ENCODE measurements at regions not wholly inside any gene's neighbourhood (a gene's known extent, or its start where the extent isn't known, plus 50 kb on each side); places are given as distances from the start of the nearest gene placed in this dataset.

DNA sequence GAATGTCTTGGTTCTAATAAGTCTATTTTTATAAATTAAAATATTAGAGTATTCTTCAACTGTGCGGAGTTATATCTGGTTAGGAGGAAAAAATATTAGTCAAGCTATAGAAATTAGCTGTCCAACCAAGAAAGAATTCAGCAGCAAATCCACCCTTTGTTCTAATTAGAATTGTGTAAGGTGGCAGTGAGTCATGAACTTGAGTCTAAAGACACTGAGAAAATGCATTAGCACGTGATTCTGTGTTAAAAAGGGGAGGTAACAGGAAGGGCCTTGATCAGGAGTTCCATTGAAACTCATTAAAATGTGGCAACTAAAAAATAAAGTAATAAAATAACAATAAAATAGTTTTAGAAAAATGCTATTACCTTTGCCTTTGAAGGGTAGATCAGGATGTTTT is 398.2 kb upstream of the RGS18 start:
- Histone ChIP-seq H3K36me3 (ENCODE audit: insufficient read depth, low read length) (no peaks in the 10 kb centered on the region), H3K4me3 (ENCODE audit: insufficient read depth, low read depth, low read length) (no peak overlapping the region), H3K9ac (ENCODE audit: low read length) (no peak overlapping the region), H3K9me3 (ENCODE audit: insufficient read depth, low read depth, low read length) (no peaks in the 10 kb centered on the region), H2AFZ (ENCODE audit: low read depth, low read length) (no peak overlapping the region), H3K27me3 (ENCODE audit: insufficient read depth, low read length) (no peaks in the 10 kb centered on the region), H4K20me1 (ENCODE audit: insufficient read depth, low read length) (no peaks in the 10 kb centered on the region), H3K4me1 (ENCODE audit: insufficient read depth, low read length) (no peaks in the 10 kb centered on the region), H3K79me2 (ENCODE audit: insufficient read depth, low read length) (no peaks in the 10 kb centered on the region), H3K4me2 (ENCODE audit: low read length) (no peak overlapping the region), H3K27ac (ENCODE audit: low read depth, low read length) (no peak overlapping the region)
- H3K9me3 Mint-ChIP-seq (ENCODE audit: unreplicated experiment), result peaks cover 2% of the 10 kb centered on the region
- no peak for DNase-seq (ENCODE audit: low read depth)
- FAIRE-seq, result no peak
- no peaks in the 10 kb centered on the region for H3K36me3 Mint-ChIP-seq (ENCODE audit: low read depth, unreplicated experiment)
- H3K27ac Mint-ChIP-seq (ENCODE audit: unreplicated experiment), result no peak overlapping the region
- H3K4me1 Mint-ChIP-seq (ENCODE audit: low read depth, unreplicated experiment), result peaks cover 3% of the 10 kb centered on the region
- TF ChIP-seq EZH2 (IDR thresholded peaks at IDR 0.05; ENCODE audit: insufficient read depth, low read length), result no peak
- TF ChIP-seq, protein P1, sequence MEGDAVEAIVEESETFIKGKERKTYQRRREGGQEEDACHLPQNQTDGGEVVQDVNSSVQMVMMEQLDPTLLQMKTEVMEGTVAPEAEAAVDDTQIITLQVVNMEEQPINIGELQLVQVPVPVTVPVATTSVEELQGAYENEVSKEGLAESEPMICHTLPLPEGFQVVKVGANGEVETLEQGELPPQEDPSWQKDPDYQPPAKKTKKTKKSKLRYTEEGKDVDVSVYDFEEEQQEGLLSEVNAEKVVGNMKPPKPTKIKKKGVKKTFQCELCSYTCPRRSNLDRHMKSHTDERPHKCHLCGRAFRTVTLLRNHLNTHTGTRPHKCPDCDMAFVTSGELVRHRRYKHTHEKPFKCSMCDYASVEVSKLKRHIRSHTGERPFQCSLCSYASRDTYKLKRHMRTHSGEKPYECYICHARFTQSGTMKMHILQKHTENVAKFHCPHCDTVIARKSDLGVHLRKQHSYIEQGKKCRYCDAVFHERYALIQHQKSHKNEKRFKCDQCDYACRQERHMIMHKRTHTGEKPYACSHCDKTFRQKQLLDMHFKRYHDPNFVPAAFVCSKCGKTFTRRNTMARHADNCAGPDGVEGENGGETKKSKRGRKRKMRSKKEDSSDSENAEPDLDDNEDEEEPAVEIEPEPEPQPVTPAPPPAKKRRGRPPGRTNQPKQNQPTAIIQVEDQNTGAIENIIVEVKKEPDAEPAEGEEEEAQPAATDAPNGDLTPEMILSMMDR (IDR thresholded peaks at IDR 0.05; ENCODE audit: insufficient read depth, low read depth, low read length), result no peak
- no peaks in the 10 kb centered on the region for H3K27me3 Mint-ChIP-seq (ENCODE audit: low read depth, unreplicated experiment)
- no peak overlapping the region for H3K4me3 Mint-ChIP-seq (ENCODE audit: unreplicated experiment)

DNA sequence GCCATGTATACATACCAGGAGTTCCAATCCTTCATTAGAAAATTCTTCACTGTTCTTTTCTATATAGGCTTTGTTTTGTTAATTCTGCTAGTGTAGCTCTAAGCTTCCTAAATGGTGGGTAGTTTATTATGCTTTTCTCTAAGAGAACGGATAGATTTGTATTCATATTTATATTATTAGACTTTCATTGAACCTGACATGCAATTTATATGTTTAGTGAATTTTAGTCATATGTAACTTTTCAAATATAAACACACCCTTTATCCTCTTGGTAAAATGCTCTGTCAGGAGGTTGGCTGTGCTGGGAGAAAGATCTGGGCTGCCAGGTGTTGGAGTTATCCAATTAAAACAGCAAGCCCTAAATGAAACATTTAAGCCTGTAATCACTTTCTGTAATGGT is 369.7 kb upstream of the RGS18 start:
- no peak overlapping the region for H3K4me3 Mint-ChIP-seq (ENCODE audit: unreplicated experiment)
- DNase-seq (ENCODE audit: low read depth), result no peak
- no peak overlapping the region for H3K27ac Mint-ChIP-seq (ENCODE audit: unreplicated experiment)
- Histone ChIP-seq H3K4me3 (ENCODE audit: insufficient read depth, low read depth, low read length) (no peak overlapping the region), H3K27me3 (ENCODE audit: insufficient read depth, low read length) (no peaks in the 10 kb centered on the region), H3K9me3 (ENCODE audit: insufficient read depth, low read depth, low read length) (no peaks in the 10 kb centered on the region), H3K4me1 (ENCODE audit: insufficient read depth, low read length) (no peaks in the 10 kb centered on the region), H3K79me2 (ENCODE audit: insufficient read depth, low read length) (no peaks in the 10 kb centered on the region), H4K20me1 (ENCODE audit: insufficient read depth, low read length) (no peaks in the 10 kb centered on the region), H3K36me3 (ENCODE audit: insufficient read depth, low read length) (no peaks in the 10 kb centered on the region), H3K27ac (ENCODE audit: low read depth, low read length) (no peak overlapping the region), H3K9ac (ENCODE audit: low read length) (no peak overlapping the region), H2AFZ (ENCODE audit: low read depth, low read length) (no peak overlapping the region), H3K4me2 (ENCODE audit: low read length) (no peak overlapping the region)
- no peaks in the 10 kb centered on the region for H3K36me3 Mint-ChIP-seq (ENCODE audit: low read depth, unreplicated experiment)
- TF ChIP-seq, protein P1 (IDR thresholded peaks at IDR 0.05; ENCODE audit: insufficient read depth, low read depth, low read length), result no peak
- TF ChIP-seq EZH2 (IDR thresholded peaks at IDR 0.05; ENCODE audit: insufficient read depth, low read length), result no peak
- no peak for FAIRE-seq
- no peaks in the 10 kb centered on the region for H3K27me3 Mint-ChIP-seq (ENCODE audit: low read depth, unreplicated experiment)
- H3K4me1 Mint-ChIP-seq (ENCODE audit: low read depth, unreplicated experiment), result no peaks in the 10 kb centered on the region
- H3K9me3 Mint-ChIP-seq (ENCODE audit: unreplicated experiment), result no peaks in the 10 kb centered on the region

DNA sequence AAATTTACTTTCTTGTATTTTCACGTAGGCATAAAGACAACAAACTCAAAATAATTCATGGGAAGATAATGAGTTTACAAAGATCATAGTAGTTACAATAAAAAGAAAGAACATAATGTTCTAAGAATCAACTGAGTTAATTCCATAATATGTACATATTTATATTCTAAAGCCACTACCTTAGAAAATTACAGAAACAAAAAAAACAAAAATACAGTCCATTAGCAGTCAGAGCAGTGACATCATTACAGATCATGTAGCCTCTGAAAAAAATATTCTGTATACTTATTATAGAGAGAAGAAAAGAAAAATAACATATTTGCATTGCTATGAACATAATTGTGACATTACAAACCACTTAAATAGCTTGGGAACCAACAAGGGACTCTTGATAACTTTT is 360.1 kb upstream of the RGS18 start:
- TF ChIP-seq, protein P1 (IDR thresholded peaks at IDR 0.05; ENCODE audit: insufficient read depth, low read depth, low read length), result no peak
- no peak for TF ChIP-seq EZH2 (IDR thresholded peaks at IDR 0.05; ENCODE audit: insufficient read depth, low read length)
- Histone ChIP-seq H3K27ac (ENCODE audit: low read depth, low read length) (no peak overlapping the region), H3K4me1 (ENCODE audit: insufficient read depth, low read length) (no peaks in the 10 kb centered on the region), H3K79me2 (ENCODE audit: insufficient read depth, low read length) (no peaks in the 10 kb centered on the region), H3K9ac (ENCODE audit: low read length) (no peak overlapping the region), H2AFZ (ENCODE audit: low read depth, low read length) (no peak overlapping the region), H4K20me1 (ENCODE audit: insufficient read depth, low read length) (no peaks in the 10 kb centered on the region), H3K36me3 (ENCODE audit: insufficient read depth, low read length) (no peaks in the 10 kb centered on the region), H3K27me3 (ENCODE audit: insufficient read depth, low read length) (no peaks in the 10 kb centered on the region), H3K4me3 (ENCODE audit: insufficient read depth, low read depth, low read length) (no peak overlapping the region), H3K4me2 (ENCODE audit: low read length) (no peak overlapping the region), H3K9me3 (ENCODE audit: insufficient read depth, low read depth, low read length) (no peaks in the 10 kb centered on the region)
- Mint-ChIP-seq H3K4me3 (ENCODE audit: unreplicated experiment) (no peak overlapping the region), H3K27ac (ENCODE audit: unreplicated experiment) (no peak overlapping the region), H3K36me3 (ENCODE audit: low read depth, unreplicated experiment) (no peaks in the 10 kb centered on the region), H3K4me1 (ENCODE audit: low read depth, unreplicated experiment) (no peaks in the 10 kb centered on the region), H3K27me3 (ENCODE audit: low read depth, unreplicated experiment) (no peaks in the 10 kb centered on the region), H3K9me3 (ENCODE audit: unreplicated experiment) (no peaks in the 10 kb centered on the region)
- FAIRE-seq, result no peak
- DNase-seq (ENCODE audit: low read depth), result no peak
